HEK293 (cell line): ENCODE measurements at regions not wholly inside any gene's neighbourhood (a gene's known extent, or its start where the extent isn't known, plus 50 kb on each side); places are given as distances from the start of the nearest gene placed in this dataset.

ENCODE experiments used
- CTCF ChIP-seq: fragments of 450-650 bp; formaldehyde crosslinking; IDR thresholded peaks from 2 replicates; pipeline ENCODE4 v1.5.1; 2016; ENCODE audit warnings: missing biosample characterization, missing genetic modification characterization
- ZBTB8A ChIP-seq: fragments of 450-650 bp; formaldehyde crosslinking; IDR thresholded peaks from 2 replicates; pipeline ENCODE4 v1.5.1; 2016; ENCODE audit warnings: missing biosample characterization, missing genetic modification characterization
- ZNF133 ChIP-seq: fragments of 450-650 bp; formaldehyde crosslinking; IDR thresholded peaks from 2 replicates; pipeline ENCODE4 v1.5.1; 2016; ENCODE audit warnings: missing biosample characterization, missing genetic modification characterization

- no peak for TF ChIP-seq ZBTB8A
- no peak for TF ChIP-seq ZNF133 (tag by site-specific recombination)
- no peak for TF ChIP-seq CTCF (tag by site-specific recombination)
Measured at GRCh38 chr6:111971866-111972532, 81.9 kb upstream of the CCN6 start.
